Omental fat pad (tissue), 3 donors: ENCODE measurements at regions not wholly inside any gene's neighbourhood (a gene's known extent, or its start where the extent isn't known, plus 50 kb on each side); places are given as distances from the start of the nearest gene placed in this dataset.

Experiments used
- ATAC-seq: fragments of 150-250 bp; one replicate; pipeline ENCODE4 v1.9.1; 2016; ENCODE audit warnings: mild to moderate bottlenecking, moderate library complexity; ENCODE audit not compliant: low FRiP score
- DNase-seq: peaks from one replicate; pipeline ENCODE4 v3.0.0-alpha.2; 2019; ENCODE audit warnings: low spot score
- TF ChIP-seq, protein P1 (sequence below), 3 donors: fragments of 450-650 bp; IDR thresholded peaks; one replicate each; pipeline ENCODE4 v1.5.1; 2016 to 2017; ENCODE audit warnings: antibody characterized with exemption in 3 of 3, mild to moderate bottlenecking in 3 of 3, moderate library complexity in 2 of 3

DNA sequence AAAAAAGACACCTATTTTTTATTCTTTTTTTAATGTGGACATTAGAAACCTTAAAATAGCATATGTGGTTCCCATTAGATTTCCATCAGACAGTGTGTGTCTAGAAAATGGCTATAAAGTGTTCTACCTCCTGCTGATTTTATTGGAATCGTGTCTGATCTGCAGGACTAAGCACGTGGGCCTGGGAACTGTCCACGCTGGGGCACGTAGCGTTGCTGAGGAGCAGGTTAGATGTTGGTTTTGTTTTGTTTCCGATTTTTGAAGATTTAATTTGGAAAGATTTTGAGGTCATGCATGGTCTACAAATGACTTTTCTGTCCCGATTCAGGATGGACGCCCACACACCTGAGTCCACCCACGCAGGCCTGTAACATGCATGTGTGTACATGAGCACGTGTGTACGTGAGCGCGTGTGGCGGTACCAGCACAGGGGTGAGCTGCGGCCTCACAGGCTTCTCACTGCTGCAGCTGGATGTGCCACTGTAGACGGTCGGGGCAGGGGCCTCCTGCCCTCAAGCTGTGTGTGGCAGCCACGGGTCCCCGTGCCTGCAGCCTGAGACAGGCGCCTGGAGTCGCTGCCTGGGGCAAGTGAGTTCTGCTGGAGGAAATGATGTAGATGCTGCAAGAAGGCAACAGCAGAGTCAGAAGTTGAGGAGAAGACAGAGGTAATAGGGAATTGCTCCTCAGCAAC lies 99.7 kb upstream of the CTDP1 start:
- DNase-seq, result peak; percentile 15
- ATAC-seq, result no peak
- TF ChIP-seq, protein P1, sequence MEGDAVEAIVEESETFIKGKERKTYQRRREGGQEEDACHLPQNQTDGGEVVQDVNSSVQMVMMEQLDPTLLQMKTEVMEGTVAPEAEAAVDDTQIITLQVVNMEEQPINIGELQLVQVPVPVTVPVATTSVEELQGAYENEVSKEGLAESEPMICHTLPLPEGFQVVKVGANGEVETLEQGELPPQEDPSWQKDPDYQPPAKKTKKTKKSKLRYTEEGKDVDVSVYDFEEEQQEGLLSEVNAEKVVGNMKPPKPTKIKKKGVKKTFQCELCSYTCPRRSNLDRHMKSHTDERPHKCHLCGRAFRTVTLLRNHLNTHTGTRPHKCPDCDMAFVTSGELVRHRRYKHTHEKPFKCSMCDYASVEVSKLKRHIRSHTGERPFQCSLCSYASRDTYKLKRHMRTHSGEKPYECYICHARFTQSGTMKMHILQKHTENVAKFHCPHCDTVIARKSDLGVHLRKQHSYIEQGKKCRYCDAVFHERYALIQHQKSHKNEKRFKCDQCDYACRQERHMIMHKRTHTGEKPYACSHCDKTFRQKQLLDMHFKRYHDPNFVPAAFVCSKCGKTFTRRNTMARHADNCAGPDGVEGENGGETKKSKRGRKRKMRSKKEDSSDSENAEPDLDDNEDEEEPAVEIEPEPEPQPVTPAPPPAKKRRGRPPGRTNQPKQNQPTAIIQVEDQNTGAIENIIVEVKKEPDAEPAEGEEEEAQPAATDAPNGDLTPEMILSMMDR (IDR thresholded peaks at IDR 0.05), result no peak

DNA sequence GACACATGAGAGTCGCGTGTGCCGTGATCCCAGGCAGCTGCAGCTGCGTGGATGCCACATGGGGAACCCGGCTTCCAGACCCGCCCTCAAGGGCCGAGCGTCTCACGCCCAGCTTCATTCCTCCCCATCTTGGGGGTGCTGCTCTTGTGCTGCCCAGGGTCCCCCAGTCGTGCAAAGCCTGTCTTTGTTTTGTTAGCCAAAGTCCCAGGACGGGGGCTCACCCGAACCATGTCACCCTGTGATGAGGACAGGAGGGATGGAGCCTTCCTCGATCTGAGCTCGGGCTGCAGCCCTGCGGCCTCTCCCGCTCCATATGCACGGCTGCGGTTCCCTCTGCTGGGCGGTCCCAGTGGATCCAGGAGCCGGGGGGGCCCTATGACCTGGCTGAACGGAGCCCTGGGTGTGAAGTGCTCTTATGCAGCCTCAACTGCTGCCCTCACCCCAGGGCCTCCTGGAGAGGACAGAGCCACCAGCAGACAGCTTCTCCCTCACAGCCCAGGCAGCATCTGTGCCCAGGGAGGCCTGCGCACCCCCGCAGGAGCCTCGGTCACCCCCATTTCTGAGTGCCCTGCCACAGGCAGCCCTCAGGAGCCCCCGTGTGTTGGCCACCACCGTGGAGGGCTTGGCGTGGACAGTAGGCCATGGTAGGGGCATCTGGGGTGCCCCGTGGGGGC lies 99.0 kb upstream of the CTDP1 start:
- DNase-seq (peak; percentile 2), ATAC-seq (no peak)
- TF ChIP-seq, protein P1 (IDR thresholded peaks at IDR 0.05), result no peak

DNA sequence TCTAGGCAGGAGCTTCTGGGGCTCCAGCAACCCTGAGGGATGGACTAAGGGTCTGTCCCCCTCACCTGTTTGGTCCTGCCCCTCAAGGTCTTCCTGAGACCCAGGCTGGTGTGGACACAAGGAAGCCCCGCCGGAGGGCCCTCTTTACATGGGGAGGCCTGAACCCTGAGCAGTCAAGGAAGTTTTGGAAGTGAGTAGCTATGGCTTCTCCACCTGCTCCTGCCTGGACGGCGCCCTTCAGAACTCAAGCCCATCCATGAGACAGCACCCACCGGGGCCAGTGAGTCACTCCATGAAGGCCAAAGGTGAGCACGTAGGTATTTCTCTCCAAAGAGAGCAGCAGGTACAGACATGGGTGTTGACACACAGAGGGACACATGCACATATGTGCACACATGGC lies 98.2 kb upstream of the CTDP1 start:
- no peak for DNase-seq

DNA sequence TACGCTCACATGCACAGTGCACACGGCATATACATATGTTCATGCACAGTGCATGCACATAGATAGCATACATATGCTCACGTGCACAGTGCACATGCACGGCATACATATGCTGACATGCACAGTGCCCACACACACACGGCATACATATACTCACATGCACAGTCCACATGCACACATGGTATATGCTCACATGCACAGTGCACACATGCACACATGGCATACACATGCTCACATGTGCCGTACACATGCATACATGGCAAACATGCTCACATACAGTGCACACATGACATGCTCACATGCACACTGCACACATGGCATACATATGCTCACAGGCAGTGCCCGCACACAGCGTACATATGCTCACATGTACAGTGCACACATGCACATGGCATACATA lies 97.7 kb upstream of the CTDP1 start:
- DNase-seq (no peak), ATAC-seq (no peak)
- TF ChIP-seq, protein P1 (IDR thresholded peaks at IDR 0.05), result no peak

More for the DNA sequence above, 98.2 kb upstream of the CTDP1 start:
- TF ChIP-seq, protein P1 (IDR thresholded peaks at IDR 0.05), result no peak
- ATAC-seq, result no peak

DNA sequence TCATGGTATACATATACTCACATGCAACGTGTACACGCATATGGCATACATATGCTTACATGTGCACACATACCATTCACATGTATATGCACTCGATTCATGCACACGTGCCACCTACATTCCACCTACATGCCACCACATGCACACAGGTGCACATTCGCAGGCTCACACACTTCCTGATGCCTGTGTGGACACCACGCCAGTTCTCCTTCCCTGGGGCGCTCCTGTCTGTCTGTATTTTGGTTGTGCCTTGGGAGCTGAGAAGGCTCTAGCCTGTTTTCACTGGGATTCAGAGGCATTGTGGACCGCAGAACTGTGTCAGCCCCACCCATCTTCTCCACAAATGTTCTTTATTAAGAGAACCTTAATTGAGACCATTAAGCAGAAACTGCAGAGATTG lies 96.6 kb upstream of the CTDP1 start:
- DNase-seq, result no peak
- no peak for ATAC-seq

DNA sequence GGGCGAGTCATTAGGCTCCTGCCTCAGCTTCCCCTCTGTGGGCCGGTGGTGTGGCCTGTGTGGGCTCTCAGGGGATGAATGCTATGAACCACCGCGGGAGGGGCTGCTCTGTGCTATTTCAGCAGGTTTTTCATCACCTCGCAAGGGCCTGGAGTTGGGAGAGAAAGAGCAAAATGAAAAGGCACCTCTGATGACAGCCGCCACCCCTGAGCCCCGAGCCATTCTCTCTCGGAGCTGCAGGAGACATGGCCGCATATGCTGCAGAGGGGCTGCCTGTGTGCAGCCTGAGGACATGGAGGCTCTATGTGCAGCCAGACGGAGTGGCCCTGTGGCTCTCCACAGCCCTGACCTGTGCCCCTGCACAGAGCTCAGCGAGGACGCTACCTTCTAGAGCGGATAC lies 96.2 kb upstream of the CTDP1 start:
- TF ChIP-seq, protein P1 (IDR thresholded peaks at IDR 0.05), result no peak
- no peak for DNase-seq
- no peak for ATAC-seq

More for the DNA sequence above, 96.6 kb upstream of the CTDP1 start:
- TF ChIP-seq, protein P1 (IDR thresholded peaks at IDR 0.05), result no peak

DNA sequence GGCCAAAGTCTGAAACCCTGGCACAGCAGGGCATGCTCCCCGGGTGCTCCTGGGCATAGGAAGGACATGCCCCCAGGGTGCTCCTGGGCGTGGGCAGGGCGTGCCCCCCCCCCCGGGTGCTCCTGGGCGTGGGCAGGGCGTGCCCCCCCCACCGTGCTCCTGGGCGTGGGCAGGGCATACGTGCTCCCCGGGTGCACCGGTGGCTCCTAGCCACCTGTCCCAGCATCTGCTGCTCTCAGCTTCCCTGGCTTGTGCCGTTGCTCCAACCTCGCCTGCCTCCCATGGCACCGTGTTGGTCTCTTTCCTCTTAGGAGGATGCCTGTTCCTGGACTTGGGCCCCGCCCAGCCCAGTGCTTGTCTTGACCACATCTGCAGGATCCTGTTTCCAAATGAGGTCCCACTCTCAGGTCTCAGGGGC lies 95.6 kb upstream of the CTDP1 start:
- ATAC-seq (no peak), DNase-seq (no peak)
- TF ChIP-seq, protein P1 (IDR thresholded peaks at IDR 0.05), result no peak
